NAMALWA (cell line): ENCODE measurements at regions not wholly inside any gene's neighbourhood (a gene's known extent, or its start where the extent isn't known, plus 50 kb on each side); places are given as distances from the start of the nearest gene placed in this dataset.
"Not testable (repeated sequence)": the region's sequence is repeated elsewhere in the genome, so short reads cannot be mapped to it uniquely, and the experiment has no call there.

Experiments
- DNase-seq: peaks from one replicate; pipeline ENCODE4 v3.0.0-alpha.2; 2015; ENCODE audit warnings: low spot score

DNA sequence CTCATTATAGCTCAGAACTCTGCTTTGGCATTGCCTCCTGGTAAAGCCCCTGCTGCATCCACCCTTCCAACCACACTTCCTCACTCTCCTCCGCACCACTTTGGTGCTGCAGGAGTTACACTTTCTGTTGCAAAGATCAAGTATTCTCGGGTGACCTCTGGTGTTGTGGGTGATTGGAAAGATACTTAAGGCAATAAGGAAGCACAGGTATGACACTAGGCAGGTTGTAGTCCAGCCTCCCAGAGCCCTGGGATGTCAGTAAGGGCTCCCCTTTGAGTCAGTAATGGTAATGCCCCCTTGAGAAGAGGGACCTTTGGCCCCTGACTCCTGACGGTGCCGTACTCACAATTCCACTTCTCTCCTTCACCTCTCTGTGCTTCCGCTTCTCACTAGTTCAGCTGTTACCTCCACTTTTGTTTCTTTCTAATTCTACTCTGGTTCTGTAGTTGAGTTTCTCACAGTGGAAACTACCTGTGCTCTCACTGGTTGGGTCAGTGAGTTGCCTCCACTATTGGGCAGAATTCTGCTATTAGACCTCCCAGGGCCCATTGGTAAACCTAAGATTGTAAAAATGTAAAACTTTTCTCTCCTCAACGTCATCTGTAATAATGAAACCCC, 350.0 kb downstream of the GOLGA6L6 start:
- not testable (repeated sequence) for DNase-seq

DNA sequence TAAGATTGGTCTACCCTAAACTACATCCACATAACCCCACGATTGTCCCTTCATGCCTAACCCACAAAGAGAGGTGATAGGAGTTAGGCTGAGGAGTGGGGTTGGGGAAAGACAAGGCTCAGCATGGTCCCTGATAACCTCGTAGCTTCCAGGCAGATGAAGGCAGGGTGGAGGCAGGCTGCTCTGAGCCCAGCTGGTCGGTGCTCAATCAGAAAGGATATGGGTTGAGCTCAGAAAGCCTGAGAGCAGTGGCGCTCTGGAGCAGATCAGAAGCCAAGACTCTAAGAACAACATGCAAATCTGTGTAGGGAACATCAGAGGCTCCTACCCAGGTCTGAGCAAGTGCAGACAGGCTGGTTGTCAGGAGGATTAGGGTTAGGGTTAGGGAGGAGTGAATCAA, 353.0 kb downstream of the GOLGA6L6 start:
- DNase-seq = not testable (repeated sequence)

DNA sequence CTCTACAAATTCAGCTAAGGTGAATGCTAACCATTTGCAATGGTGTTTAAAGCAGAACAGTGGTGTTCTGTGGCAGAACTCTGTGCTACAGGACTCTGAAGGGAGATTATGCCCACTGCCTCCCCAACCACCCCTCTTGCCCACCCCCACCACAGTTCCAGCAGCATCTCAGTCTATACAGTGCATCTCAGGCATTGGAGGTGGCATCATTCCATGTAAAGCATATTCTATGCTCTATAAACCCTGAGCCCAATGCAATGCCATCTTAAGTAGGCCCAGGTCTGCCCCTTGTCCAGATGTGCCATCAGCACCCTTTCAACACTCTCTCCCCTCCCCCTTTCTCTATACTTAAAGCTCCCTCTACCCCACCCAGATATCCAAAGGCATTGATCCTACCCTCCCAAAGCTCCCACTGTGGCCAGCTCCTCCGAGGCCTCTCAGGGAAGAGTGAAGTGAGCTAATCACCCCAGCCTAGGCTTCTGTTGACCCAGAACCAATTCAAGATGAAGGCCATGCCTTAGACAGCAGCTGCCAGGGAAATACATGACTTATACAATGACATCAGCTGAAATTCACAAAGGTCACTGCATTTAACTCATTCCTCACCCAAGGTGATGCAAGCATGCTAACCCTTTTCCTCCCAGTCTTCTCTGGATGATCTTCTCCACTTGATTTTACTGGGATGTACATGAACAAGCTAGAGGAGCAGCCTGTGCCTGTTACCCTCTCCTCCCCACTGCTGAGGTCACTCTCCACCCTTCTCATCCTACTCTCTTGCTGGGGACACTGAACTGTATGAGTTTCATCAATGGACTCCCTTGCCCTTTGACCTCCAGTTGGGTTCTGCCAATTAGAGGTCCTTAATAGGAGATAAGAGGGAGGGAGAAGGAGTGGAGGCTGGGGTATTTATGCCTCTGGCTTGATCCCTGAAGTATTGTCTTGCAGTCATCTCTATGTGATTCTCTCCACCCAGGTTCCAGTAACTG, 353.9 kb downstream of the GOLGA6L6 start:
- not testable (repeated sequence) for DNase-seq

DNA sequence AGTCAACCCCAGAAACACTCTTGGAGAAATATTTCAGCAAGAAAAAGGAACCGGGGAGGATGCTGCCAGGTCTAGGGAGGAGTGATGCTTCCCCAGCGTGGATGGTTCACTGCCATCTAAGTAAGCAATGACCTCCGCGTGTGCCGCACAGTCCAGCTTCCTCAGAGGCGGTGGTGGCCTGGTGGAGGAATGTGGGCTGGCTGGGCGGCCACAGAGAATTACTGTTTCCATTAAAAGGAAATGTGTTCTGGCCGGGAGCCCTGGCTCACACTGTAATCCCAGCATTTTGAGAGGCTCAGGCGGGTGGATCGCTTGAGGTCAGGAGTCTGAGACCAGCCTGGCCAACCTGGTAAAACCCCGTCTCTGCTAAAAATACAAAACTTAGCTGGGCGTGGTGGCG, 356.7 kb downstream of the GOLGA6L6 start:
- not testable (repeated sequence) for DNase-seq

DNA sequence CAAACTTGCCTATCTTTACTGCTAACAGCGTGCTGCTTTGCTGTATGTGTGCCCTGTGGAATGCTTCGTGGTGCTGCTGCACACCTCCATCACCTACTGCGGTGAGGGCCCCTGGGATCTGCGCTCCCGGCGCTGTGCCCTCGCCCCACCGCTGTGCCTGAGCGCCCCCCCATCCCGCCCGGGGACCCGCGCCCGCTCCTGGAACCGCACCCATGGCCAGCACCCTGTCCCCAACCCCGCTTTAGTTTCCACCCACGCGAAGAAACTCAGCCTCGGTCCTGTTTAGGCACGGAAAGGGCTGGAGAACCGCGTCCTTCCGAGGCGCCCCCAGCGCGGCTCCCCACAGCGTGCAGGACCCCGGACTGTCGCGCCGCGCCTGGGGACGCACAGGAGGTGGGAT, 373.4 kb downstream of the GOLGA6L6 start:
- DNase-seq = not testable (repeated sequence)

DNA sequence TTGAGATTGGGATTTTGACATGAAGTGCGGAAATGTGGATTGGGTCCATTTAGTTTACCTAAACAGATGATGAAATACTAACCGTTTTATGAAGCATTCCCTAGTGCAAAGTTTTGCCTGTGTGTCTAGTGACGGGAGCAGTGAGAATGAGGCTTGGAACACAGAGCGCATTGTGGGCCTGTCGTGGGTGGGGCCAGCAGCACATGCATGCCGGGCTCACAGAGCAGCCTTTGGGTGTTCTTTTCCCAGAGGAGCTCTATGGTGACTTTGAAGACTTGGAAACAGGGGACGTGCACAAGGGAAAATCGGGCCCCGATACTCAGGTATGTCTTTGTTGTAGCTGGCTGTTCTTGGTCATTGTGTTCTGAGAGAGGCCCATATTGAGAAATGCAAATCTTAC, 388.1 kb downstream of the GOLGA6L6 start:
- DNase-seq = not testable (repeated sequence)

DNA sequence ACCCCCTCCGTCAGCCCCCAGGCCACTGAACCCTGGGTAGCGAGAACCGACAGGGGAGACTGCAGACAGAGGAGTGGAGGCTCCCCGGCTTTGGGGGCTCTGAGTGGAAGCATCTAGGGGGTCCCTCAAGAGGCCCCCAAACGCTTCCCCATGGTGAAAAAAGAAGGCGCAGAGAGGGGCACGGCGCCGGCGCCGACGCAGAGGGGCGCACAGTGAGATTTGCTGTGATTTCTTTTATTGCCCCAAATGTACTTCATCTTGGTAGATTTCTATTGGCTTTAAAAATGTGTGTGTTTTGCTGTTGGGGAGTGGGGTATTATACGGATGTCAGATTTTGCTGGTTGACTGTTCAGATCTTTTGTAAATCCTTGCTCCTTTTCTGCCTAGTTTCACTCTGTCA, 392.9 kb downstream of the GOLGA6L6 start:
- DNase-seq = not testable (repeated sequence)

DNA sequence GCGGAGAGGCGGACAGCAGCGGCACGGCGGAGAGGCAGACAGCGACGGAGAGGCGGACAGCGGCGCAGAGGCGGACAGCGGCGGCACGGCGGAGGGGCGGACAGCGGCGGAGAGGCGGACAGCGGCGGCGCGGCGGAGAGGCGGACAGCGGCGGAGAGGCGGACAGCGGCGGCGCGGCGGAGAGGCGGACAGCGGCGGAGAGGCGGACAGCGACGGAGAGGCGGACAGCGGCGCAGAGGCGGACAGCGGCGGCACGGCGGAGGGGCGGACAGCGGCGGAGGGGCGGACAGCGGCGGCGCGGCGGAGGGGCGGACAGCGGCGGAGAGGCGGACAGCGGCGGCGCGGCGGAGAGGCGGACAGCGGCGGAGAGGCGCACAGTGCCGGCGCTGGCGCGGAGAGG, 393.6 kb downstream of the GOLGA6L6 start:
- not testable (repeated sequence) for DNase-seq

DNA sequence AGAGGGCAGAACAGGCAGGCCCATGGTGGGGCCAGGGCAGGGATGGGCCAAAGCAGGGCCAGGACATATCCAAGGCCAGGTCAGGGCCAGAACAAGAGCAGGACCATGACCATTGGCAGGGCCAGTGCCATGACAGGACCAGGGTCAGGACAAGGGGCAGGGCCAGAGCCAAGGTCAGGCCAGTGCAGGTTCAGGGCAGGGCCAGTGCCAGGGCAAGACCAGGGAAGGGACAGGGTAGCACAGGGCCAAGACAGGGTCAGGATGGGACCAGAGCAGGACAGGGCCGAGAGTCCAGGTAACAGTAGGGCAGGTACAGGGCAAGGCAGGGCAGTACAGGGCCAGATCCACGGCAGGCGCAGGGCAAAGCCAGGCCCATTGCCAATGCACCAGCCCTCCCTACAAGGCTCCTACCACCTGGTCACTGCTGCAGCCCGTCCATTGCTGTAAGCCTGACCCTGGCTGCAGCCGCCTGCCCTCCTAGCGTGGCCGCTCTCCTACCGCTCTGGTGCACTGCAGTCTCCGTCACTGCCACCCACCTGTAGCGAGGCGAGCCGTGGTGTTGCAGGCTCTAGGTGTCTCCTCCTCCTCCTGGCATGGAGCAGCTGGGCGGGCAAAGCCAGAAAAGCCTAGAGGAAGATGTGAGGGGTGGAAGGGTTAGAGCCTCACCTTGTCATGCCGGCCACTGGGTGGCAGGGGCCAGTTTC, 397.1 kb downstream of the GOLGA6L6 start:
- DNase-seq = not testable (repeated sequence)

DNA sequence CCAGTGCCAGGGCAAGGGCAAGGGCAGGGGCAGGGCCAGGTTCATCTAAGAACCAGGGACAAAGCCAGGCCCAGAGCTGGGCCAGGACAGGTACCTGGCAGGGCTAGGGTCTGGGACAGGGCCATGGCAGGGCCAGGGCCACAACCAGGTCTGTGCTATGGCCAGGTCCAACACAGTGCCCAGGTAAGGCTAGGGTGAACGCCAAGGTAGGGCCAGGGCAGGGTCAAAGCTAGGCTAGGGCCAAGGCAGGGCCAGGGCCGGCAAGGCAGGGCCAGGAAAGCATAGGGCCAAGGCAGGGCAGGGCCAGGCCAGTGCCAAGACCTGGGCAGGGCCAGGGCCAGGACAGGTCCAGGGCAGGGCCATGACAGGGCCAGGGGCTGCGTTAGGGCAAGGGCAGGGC, 398.7 kb downstream of the GOLGA6L6 start:
- not testable (repeated sequence) for DNase-seq

DNA sequence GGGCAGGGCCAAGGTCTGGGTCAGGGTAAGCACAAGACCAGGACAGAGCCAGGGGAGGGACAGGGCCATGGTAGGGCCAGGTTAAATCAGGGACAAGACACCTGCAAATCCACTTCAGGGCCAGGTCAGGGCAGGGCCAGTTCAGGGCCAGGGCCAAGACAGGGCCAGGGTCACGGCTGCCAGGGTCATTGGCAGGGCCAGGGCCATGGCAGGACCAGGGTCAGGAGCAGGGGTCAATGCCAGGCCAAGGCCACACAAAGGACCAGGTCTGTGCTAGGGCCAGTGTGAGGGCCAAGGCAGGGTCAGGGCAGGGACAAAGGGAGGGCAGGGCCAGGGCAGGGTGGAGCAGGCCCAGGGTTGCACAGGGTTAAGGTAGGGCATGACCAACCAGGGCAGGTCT, 399.2 kb downstream of the GOLGA6L6 start:
- DNase-seq = not testable (repeated sequence)

DNA sequence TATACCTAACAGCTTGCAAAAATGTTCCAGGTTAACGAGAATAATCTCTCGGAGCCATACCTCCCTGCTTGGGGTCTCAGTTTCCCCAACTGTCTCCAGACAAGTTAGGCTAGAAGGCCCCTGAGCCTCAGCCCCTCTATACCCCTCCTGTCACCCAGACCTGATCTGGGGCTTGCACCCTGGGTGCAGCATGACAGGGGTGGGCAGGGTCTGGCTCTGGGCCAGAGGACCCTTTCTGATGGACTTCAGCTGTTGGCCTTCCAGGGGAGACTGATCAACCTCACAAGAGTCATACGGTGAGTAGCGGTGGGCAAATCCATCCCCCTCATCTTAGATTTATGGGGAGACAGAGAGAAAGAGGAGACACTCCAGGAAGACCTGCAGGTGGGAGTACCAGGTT, 416.9 kb downstream of the GOLGA6L6 start:
- not testable (repeated sequence) for DNase-seq

DNA sequence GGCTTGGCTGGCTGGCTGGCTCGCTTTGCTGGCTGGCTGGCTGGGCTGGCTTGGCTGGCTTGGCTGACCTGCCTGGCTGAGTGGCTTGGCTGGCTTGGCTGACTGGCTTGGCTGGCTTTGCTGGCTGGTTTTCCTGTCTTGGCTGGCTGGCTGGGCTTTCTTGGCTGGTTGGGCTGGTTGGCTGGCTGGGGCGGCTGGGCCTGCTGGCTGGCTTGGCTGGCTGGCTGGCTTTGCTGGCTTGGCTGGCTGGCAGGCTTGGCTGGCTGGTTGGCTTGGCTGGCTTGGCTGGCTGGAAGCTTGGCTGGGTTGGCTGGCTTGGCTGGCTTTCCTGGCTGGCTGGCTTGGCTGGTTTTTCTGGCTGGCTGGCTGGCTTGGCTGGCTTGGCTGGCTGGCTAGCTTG, 435.6 kb downstream of the GOLGA6L6 start:
- no peak for DNase-seq

DNA sequence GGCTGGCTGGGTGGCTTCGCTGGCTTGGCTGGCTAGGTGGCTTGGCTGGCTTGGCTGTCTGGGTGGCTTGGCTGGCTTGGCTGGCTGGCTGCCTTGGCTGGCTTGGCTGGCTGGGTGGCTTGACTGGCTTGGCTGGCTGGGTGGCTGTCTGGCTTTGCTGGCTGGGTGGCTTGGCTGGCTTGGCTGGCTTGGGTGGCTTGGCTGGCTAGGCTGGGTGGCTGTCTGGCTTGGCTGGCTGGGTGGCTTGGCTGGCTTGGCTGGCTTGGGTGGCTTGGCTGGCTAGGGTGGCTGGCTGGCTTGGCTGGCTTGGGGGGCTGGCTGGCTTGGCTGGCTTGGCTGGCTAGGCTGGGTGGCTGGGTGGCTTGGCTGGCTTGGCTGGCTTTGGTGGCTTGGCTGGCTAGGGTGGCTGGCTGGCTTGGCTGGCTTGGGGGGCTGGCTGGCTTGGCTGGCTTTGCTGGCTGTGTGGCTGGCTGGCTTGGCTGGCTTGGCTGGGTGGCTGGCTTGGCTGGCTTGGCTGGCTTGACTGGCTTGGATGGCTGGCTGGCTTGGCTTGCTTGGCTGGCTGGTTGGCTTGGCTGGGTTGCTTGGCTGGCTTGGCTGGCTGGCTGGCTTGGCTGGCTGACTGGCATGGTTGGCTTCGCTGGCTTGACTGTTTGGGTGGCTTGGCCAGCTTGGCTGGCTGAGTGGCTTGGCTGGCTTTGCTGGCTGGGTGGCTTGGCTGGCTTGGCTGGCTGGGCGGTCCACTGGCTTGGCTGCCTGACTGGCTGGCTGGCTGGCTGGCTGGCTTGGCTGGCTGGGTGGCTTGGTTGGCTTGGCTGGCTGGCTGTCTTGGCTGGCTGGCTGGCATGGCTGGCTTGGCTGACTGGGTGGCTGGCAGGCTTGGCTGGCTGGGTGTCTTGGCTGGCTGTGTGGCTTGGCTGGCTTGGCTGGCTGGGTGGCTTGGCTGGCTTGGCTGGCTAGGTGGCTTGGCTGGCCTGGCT, 436.3 kb downstream of the GOLGA6L6 start:
- DNase-seq = not testable (repeated sequence)

DNA sequence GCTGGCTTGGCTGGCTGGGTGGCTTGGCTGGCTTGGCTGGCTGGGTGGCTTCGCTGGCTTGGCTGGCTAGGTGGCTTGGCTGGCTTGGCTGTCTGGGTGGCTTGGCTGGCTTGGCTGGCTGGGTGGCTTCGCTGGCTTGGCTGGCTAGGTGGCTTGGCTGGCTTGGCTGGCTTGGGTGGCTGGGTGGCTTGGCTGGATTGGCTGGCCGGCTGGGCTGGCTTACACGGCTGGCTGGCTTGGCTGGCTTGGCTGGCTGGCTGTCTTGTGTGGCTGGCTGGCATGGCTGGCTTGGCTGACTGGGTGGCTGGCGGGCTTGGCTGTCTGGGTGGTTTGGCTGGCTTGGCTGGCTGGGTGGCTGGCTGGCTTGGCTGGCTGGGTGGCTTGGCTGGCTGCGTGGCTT, 437.0 kb downstream of the GOLGA6L6 start:
- not testable (repeated sequence) for DNase-seq

DNA sequence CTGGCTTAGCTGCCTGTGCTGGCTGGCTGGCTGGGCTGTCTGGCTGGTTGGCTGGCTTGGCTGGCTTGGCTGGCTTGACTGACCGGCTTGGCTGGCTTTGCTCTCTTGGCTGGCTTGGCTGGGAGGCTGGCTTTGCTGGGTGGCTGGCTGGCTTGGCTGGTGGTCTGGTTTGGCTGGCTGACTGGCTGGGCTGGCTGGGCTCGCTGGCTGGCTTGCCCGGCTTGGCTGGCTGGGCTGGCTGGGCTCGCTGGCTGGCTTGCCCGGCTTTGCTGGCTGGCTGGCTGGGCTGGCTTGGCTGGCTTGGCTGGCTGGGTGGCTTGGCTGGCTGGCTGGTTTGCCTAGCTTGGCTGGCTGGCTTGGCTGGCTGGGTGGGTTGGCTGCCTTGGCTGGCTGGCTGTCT, 438.7 kb downstream of the GOLGA6L6 start:
- not testable (repeated sequence) for DNase-seq

DNA sequence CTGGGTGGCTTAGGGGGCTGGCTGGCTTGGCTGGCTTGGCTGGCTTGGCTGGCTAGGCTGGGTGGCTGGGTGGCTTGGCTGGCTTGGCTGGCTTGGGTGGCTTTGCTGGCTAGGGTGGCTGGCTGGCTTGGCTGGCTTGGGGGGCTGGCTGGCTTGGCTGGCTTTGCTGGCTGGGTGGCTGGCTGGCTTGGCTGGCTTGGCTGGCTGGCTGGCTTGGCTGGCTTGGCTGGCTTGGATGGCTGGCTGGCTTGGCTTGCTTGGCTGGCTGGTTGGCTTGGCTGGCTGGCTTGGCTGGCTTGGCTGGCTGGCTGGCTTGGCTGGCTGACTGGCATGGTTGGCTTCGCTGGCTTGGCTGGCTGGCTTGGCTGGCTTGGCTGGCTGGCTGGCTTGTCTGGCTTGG, 439.4 kb downstream of the GOLGA6L6 start:
- DNase-seq = not testable (repeated sequence)

DNA sequence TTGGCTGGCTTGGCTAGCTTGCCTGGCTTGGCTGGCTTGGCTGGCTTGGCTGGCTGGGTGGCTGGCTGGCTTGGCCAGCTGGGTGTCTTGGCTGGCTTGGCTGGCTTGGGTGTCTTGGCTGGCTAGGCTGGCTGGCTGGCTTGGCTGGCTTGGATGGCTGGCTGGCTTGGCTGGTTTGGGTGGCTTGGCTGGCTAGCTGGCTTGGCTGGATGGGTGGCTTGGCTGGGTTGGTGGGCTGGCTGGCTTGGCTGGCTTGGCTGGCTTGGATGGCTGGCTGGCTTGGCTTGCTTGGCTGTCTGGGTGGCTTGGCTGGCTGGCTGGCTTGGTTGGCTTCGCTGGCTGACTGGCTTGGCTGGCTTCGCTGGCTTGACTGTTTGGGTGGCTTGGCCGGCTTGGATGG, 440.3 kb downstream of the GOLGA6L6 start:
- DNase-seq = not testable (repeated sequence)

DNA sequence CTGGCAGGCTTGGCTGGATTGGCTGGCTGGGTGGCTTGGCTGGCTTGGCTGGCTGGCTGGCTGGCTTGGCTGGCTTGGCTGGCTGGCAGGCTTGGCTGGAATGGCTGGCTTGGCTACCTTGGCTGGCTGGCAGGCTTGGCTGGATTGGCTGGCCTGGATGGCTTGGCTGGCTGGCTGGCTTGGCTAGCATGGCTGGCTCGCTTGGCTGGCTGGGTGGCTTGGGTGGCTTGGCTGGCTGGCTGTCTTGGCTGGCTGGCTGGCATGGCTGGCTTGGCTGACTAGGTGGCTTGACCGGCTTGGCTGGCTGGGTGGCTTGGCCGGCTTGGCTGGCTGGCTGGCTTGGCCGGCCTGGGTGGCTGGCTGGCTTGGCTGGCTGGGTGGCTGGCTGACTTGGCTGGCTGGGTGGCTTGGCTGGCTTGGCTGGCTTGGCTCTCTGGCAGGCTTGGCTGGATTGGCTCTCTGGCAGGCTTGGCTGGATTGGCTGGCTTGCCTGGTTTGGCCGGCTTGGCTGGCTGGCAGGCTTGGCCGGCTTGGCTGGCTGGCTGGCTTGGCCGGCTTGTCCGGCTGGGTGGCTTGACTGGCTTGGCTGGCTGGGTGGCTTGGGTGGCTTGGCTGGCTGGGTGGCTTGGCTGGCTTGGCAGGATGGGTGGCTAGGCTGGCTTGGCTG, 440.9 kb downstream of the GOLGA6L6 start:
- DNase-seq = not testable (repeated sequence)

DNA sequence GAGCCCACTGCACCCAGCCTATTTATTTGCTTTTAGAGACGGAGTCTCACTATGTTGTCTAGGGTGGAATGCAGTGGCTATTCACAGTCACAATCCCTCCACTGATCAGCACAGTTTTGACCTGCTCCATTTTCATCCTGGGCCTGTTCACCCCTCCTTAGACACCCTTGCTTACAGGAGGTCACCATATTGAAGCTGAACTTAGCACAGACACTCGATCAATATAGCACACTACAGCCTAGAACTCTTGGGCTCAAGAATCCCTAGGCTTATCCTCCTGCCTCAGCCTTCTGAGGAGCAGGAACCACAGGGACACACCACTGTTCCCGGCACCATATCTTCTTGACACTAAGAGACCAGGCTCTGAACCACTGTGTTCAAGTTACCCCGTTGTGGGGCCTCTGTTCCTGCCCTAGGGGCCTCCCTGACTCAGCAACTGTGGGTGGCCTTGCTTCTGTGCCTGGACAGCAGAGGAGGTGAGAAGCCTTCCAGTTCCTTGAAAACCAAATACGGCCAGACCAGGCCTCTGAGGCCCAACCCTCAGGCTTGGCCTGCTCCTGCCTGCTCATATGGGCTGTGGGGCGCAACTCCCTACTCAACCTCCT, 445.8 kb downstream of the GOLGA6L6 start:
- DNase-seq = not testable (repeated sequence)
